Limb (tissue), 2 donors: ENCODE measurements at regions not wholly inside any gene's neighbourhood (a gene's known extent, or its start where the extent isn't known, plus 50 kb on each side); places are given as distances from the start of the nearest gene placed in this dataset.

Source experiments
- DNase-seq, 2 donors: peaks; one replicate each; pipeline ENCODE4 v3.0.0-alpha.2; 2016; ENCODE audit errors: extremely low spot score in 2 of 2

DNA sequence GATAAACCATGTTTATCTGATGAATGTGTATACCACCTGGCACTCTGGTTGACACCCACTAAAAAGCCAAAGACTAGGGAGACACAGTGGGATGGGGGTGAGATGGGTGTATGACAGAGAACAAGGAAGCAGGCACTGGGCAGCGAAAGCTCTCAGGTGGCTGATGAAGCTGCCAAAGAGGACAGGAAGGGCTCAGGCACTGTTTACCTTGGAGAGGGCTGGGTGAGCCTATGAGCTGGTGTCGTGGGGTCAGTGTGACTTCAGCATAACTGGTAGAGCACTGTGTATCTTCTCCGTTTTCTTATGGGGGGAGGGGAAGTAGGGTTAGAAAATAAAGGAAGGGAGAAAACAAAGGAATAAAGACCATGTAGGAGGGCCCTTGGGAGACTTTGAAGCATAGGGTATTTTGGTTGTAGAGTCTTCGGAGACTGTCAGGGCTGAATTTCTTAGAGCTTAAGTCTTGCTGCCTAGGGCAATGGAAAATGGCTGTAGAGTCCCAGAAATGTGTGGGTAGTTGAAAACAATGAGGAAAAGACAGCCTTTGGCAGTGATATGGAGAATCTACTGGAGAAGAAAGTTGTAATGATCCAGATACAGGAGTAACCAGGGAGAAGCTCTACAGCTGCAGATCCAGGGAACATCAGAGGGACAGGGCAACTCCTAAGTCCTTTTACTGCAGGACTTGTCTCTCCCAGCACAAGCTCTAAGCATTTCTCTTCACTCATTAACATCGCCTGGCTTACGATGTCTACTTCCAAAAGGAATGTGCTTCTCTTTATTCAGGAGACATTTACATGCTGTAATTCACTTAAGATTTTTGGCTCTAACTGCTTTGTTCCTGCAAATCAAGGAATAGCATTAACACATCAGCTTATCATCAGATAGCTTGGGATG is 120.0 kb downstream of the AQP4 start:
- DNase-seq: no peak

DNA sequence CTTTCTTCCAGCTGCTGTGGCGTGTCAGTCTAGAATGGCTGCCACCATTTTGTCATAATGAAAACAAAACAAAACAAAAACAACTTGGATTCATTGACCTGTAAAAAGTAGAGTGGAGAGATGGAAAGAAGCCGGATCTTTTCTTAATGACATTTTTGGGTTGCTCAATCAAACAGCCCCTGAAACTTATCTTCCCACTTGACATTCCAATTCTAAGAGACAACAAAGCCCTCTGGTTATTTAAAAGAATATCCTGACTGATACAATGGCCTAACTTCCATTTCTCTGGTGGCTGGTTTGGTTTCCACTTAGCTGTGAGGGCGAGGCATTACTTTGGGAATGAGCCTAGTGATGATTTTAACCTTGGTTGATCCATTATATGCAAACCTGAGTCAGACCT is 123.7 kb downstream of the AQP4 start:
- DNase-seq: no peak

- no peak for DNase-seq
These were observed 124.5 kb downstream of the AQP4 start for GRCh38 chr18:26741048-26741447.

DNA sequence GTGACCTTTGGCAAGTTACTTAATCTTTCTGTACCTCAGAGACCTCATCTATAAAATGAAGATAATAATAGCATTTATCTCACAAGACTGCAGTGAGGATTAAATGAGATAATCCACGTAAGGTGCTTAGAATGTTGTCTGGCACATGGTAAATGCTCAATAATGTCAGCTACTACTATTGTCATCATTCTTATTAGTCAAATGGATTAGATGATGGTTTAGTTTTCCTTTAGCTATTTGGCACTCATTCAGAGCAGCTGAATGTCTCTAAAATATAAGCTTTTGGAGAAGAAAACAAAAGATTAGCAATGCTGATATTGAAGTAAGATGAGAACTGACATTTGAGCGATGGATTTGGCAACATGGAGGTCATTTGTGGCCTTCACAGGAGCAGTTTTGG is 125.1 kb downstream of the AQP4 start:
- no peak for DNase-seq

GRCh38 chr18:26738706-26739105 is 126.8 kb downstream of the AQP4 start:
- no peak for DNase-seq

DNA sequence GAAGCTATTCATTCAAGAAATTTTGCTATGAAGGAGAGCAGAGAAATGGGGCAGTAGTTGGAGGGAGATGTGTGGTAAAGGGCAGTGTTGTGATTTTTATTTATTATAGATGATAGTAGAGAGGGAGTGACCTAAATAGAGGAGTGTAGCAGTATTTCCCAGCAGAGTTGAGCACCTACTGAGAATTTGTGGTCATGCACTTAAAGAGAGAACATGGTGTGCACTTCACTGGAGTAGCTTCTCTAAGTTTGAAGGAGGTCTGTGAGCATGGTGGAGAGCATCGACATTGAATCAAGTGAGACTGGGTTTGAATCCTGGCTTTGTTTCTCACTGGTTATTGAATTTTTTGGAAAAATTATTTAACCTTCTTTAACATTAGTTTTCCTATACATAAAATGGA is 129.2 kb downstream of the AQP4 start:
- no peak for DNase-seq

DNA sequence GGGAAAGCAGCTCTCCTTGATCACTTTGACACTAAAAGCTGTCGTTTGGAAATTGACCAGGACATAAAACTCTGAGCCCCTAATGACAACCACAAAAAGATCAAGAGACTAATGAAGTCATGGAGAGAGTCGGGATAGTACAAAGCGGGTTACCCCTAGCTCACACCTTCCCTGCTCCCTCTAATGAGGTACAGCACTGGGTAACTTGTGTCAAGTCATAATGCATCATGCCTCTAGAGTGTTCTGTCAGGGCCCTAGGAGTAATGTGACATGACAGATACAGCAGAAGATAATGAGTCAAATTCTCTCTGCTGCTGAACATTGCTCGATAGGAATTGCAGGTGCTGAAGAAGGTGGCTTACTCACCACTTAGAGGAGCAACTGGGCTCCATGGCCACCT is 130.7 kb downstream of the AQP4 start:
- no peak for DNase-seq

DNA sequence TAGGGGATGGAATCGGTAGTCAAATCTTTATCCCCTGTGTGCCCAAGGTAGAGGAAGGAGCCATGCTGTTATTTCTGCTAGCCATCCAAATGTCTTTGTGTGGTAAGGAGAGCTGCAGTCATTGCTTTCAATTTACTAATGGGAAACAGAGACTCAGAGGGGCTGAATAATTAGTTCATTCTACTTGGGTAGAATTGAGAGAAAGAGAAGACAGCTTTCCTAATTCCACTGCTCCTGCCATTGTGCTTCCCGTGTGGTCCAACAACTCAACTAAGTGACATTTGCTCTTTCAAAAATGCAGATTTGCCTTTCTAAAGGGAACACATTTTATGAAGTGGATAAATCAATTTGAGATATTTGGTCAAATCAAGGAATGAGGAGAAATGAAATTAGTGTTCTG is 136.1 kb downstream of the AQP4 start:
- DNase-seq: no peak

GRCh38 chr18:26729008-26729407 is 136.5 kb downstream of the AQP4 start:
- no peak for DNase-seq

GRCh38 chr18:26723981-26724380 is 141.5 kb downstream of the AQP4 start:
- no peak for DNase-seq

DNA sequence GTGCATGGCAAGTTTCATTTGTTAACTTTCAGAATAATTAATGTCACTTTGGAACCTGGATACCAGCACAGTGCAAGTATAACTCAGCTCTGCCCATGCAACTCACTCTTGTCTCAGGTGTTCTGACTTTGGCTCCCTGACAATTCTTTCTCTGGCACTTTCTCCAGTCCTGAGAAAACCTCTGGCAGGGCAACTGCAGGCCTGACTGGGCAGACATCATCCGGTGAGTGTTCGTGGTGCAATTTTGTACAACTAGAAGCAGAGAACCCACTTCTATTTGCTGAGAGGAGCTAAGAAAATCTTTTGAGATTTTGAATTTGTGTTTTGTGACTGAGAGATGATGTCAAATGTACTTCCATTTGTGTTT is 143.0 kb downstream of the AQP4 start:
- DNase-seq: no peak

DNA sequence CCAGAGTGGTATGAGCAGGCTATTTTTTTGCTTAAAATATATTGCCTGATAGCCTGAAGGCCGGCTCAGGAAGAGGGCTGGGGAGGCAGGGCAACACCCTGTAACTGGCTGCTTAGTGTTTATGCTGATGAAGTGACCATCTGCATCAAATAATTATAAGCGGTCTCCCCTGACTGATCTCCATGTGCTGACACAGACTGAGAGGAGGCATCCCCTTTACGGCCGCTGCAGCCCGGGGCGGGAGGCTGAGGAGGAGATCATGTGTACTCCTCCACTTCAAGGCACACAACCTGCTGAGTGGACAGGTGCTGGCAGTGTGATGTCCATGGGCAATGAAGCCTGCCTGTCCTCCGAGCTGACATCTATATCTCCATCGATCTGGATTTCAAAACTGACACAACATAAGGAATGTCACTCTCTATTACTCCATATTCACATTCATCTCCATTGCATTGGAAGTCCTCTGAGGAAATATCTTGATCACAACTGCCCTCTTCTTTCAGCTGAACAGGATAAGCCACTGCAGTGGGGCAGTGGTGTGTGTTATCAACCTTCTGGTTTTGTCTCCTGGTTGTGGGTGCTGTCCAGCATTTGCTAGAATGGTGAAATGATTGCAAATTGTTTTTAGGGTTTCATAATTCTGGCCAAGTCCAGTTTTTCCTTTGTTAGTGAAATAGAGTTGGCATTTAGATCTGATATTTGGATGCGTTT is 143.5 kb downstream of the AQP4 start:
- DNase-seq: no peak

GRCh38 chr18:26719896-26720295 is 145.6 kb downstream of the AQP4 start:
- DNase-seq: no peak

- no peak for DNase-seq
These were observed 148.3 kb downstream of the AQP4 start for GRCh38 chr18:26717123-26717719.

- no peak for DNase-seq
These were observed 150.8 kb downstream of the AQP4 start for GRCh38 chr18:26714739-26715138.

- no peak for DNase-seq
These were observed 153.8 kb downstream of the AQP4 start for GRCh38 chr18:26711756-26712155.

- DNase-seq: no peak
These were observed 154.9 kb downstream of the AQP4 start for GRCh38 chr18:26710470-26711096.

GRCh38 chr18:26709897-26710296 is 155.6 kb downstream of the AQP4 start:
- DNase-seq: no peak

- DNase-seq: no peak
These were observed 156.4 kb downstream of the AQP4 start for GRCh38 chr18:26708806-26709716.

DNA sequence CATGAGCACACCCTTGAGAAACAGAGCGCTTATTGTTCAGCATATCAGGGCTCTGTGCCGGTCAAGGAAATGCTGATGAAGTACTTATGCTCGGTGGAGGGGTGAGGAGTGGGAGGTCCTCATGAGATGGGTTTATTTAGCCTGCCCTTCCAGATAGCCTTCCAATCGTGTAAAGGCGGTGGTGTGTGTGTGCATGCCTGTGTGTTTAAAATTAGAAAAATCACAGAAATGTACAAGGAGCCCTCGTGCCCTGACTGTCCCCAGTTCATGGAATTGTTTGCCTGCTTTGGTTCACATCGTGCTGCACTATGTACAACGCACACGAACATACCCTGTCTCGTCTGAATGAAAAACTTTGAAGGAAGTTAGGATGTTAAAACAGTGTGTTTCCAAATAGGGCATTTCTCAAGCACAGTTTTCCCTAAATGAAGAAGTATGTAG is 158.6 kb downstream of the AQP4 start:
- DNase-seq: no peak

DNA sequence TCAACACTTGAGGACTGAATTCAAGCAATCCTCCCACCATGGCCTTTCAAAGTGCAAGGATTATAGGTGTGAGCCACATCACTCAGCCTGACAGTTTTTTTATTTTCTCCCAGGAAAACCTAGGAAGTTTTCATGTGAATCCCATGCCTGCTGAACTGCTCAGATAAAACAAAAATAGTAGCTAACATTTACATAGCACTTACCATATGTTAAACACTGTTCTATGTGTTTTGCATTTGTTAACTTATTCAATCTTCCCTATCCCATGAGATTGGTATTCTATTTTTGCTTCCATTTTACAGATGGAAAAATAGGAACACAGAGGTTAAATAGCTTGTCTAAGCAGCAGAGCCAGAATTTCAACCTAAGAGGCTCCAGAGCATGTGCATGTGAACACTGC is 157.4 kb upstream of the KCTD1 start:
- no peak for DNase-seq
